Activated T-cell treated with anti-CD3 and anti-CD28 coated beads, Interleukin-2, amount 50 U/mL, for 72 hours (primary cell): ENCODE measurements at regions not wholly inside any gene's neighbourhood (a gene's known extent, or its start where the extent isn't known, plus 50 kb on each side); places are given as distances from the start of the nearest gene placed in this dataset.

Experiments used
- ATAC-seq, 2 donors: fragments of 150-1000 bp; cut with Tn5 transposase; replicated peaks in 1 of 2; 2 replicates each; pipeline ENCODE4 v1.10.0; 2021; ENCODE audit warnings: moderate library complexity in 2 of 2, mild to moderate bottlenecking in 1 of 2
- DNase-seq, 2 donors: peaks; one replicate each; pipeline ENCODE4 v3.0.0; 2021 to 2022; ENCODE audit warnings: mixed read lengths in 1 of 2
- H3K27ac Mint-ChIP-seq: one replicate; pipeline ENCODE4 v1.8.0; 2022; ENCODE audit warnings: mild to moderate bottlenecking, moderate library complexity, mixed read lengths
- H3K27me3 Mint-ChIP-seq: one replicate; pipeline ENCODE4 v1.8.0; 2022; ENCODE audit warnings: low read depth, mixed read lengths
- H3K36me3 Mint-ChIP-seq, 2 donors: one replicate each; pipeline ENCODE4 v1.8.0; 2022; ENCODE audit warnings: mixed read lengths in 2 of 2, mild to moderate bottlenecking in 1 of 2; ENCODE audit not compliant: insufficient read depth in 2 of 2
- H3K4me1 Mint-ChIP-seq: one replicate; pipeline ENCODE4 v1.8.0; 2022; ENCODE audit warnings: low read depth, mixed read lengths
- H3K4me3 Mint-ChIP-seq, 2 donors: one replicate each; pipeline ENCODE4 v1.8.0; 2022; ENCODE audit warnings: mild to moderate bottlenecking in 2 of 2, mixed read lengths in 2 of 2, moderate library complexity in 2 of 2
- H3K9me3 Mint-ChIP-seq, 2 donors: one replicate each; pipeline ENCODE4 v1.8.0; 2022; ENCODE audit warnings: mixed read lengths in 2 of 2

GRCh38 chr13:22252281-22252830, 581.5 kb downstream of the FGF9 start:
- no peak overlapping the region for H3K27ac Mint-ChIP-seq
- H3K36me3 Mint-ChIP-seq, result no peaks in the 10 kb centered on the region
- no peaks in the 10 kb centered on the region for H3K4me1 Mint-ChIP-seq
- H3K4me3 Mint-ChIP-seq, result no peak overlapping the region
- no peak for ATAC-seq
- no peak for DNase-seq
- peaks cover 0 to under 1% of the 10 kb centered on the region in 2 donors for H3K9me3 Mint-ChIP-seq
- no peaks in the 10 kb centered on the region for H3K27me3 Mint-ChIP-seq

DNA sequence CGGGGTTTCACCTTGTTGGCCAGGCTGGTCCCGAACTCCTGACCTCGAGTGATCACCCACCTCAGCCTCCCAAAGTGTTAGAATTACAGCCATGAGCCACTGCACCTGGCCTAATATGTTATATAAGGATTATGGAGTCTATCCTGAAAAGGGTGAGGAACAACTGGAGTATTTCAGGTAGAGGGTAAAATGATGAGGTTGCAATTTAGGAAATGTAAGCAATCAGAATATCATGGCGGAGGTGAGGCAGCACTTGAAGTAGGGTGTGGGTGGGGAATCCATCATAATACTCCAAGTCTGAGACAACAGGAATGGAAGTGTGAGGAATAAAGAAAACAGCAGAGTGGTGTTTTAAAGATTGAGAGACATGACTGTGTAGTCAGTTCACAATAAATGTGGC, 582.2 kb downstream of the FGF9 start:
- no peak overlapping the region for H3K27ac Mint-ChIP-seq
- ATAC-seq (no peak), DNase-seq (no peak)
- no peaks in the 10 kb centered on the region for H3K36me3 Mint-ChIP-seq
- H3K4me3 Mint-ChIP-seq, result no peak overlapping the region
- H3K4me1 Mint-ChIP-seq, result no peaks in the 10 kb centered on the region
- H3K9me3 Mint-ChIP-seq, result no peaks in the 10 kb centered on the region
- no peaks in the 10 kb centered on the region for H3K27me3 Mint-ChIP-seq

- DNase-seq (no peak), ATAC-seq (no peak)
- no peaks in the 10 kb centered on the region for H3K4me1 Mint-ChIP-seq
- H3K27me3 Mint-ChIP-seq, result no peaks in the 10 kb centered on the region
- no peaks in the 10 kb centered on the region for H3K9me3 Mint-ChIP-seq
- H3K4me3 Mint-ChIP-seq, result no peak overlapping the region
- H3K27ac Mint-ChIP-seq, result no peak overlapping the region
- H3K36me3 Mint-ChIP-seq, result no peaks in the 10 kb centered on the region
Observed at GRCh38 chr13:22256111-22256639, 585.3 kb downstream of the FGF9 start.

GRCh38 chr13:22262001-22262885, 591.4 kb downstream of the FGF9 start:
- H3K9me3 Mint-ChIP-seq, result no peaks in the 10 kb centered on the region

DNA sequence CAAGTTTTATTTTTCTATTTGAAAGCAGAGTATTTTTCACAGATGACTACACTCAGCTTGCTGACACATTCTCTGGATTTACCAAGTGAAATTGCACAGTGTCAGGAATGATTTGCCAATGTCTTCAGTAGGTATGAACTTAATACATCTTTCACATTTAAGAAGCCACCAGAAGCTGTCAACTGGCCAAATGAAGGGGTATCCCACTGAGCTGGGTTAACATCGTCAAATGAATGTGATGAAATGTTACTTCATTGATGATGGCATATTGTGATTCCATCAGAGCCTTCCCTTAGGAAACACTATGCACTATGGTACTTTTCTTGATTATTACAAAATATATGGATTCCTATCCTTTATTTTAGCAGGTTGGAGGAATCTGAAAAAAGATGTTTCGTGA, 592.3 kb downstream of the FGF9 start:
- Mint-ChIP-seq H3K4me1 (no peaks in the 10 kb centered on the region), H3K9me3 (peaks cover 0 to under 1% of the 10 kb centered on the region in 2 donors), H3K36me3 (no peaks in the 10 kb centered on the region), H3K27ac (no peak overlapping the region), H3K4me3 (no peak overlapping the region), H3K27me3 (no peaks in the 10 kb centered on the region)
- DNase-seq (no peak), ATAC-seq (no peak)

More at GRCh38 chr13:22262001-22262885, 591.4 kb downstream of the FGF9 start:
- H3K4me1 Mint-ChIP-seq, result no peaks in the 10 kb centered on the region
- H3K4me3 Mint-ChIP-seq, result no peak overlapping the region
- peak overlapping the region; percentile 54 for H3K27ac Mint-ChIP-seq
- no peak for DNase-seq
- H3K36me3 Mint-ChIP-seq, result no peaks in the 10 kb centered on the region
- no peak for ATAC-seq
- no peaks in the 10 kb centered on the region for H3K27me3 Mint-ChIP-seq

- DNase-seq (no peak), ATAC-seq (no peak)
- H3K4me3 Mint-ChIP-seq, result no peak overlapping the region
- H3K4me1 Mint-ChIP-seq, result no peaks in the 10 kb centered on the region
- H3K36me3 Mint-ChIP-seq, result no peaks in the 10 kb centered on the region
- no peak overlapping the region for H3K27ac Mint-ChIP-seq
- H3K27me3 Mint-ChIP-seq, result no peaks in the 10 kb centered on the region
- H3K9me3 Mint-ChIP-seq, result peaks cover 0 to 3% of the 10 kb centered on the region in 2 donors
Observed at GRCh38 chr13:22265563-22265962, 594.7 kb downstream of the FGF9 start.

DNA sequence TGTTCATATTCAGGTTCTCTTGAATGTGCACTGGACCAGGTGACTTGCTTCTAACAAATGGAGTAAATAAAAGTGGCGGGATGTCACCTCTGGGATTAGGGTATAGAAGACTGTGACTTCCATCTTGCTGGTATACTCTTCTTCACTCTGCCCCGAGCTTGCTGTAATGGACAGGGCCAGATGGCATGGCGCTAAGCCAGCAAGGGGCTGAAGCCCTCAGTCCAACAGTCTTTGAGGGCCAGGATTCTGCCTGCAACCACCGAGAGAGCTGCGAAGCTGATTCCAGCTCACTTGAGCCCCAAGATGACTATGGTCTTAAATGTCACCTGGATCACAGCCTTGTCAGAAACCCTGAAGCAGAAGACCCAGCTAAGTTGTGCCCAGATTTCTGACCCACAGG, 600.0 kb downstream of the FGF9 start:
- no peak for DNase-seq
- Mint-ChIP-seq H3K27ac (no peak overlapping the region), H3K9me3 (peaks cover 0 to 3% of the 10 kb centered on the region in 2 donors), H3K4me3 (no peak overlapping the region), H3K4me1 (no peaks in the 10 kb centered on the region), H3K36me3 (no peaks in the 10 kb centered on the region), H3K27me3 (no peaks in the 10 kb centered on the region)
- no peak for ATAC-seq

GRCh38 chr13:22271903-22272302, 601.0 kb downstream of the FGF9 start:
- Mint-ChIP-seq H3K4me1 (peaks cover 2% of the 10 kb centered on the region), H3K36me3 (no peaks in the 10 kb centered on the region), H3K27ac (no peak overlapping the region), H3K4me3 (no peak overlapping the region), H3K27me3 (no peaks in the 10 kb centered on the region), H3K9me3 (peaks cover 0 to 3% of the 10 kb centered on the region in 2 donors)
- DNase-seq (no peak), ATAC-seq (no peak)

DNA sequence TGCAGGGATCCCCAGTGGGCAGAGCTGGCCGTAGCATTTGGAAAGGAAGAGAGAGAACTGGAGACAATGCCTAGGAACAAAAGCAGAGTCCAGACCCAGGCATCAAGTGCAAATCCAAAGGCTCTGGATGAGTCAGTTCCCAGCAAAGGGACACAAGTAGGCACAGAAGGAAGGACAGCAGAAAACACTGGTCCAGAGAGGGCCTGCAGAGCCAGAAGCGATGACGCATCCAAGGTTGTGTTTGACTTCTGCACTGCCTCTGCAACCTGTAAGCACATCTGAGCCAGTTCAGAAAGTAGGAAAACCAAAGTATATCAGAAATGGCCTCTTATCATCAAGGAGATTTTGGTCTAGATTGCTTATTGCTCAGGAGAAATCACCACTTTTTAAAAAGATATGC, 604.5 kb downstream of the FGF9 start:
- Mint-ChIP-seq H3K36me3 (no peaks in the 10 kb centered on the region), H3K4me3 (no peak overlapping the region), H3K4me1 (peaks cover 13% of the 10 kb centered on the region), H3K9me3 (no peaks in the 10 kb centered on the region), H3K27ac (no peak overlapping the region), H3K27me3 (no peaks in the 10 kb centered on the region)
- ATAC-seq, result no peak
- DNase-seq, result no peak

DNA sequence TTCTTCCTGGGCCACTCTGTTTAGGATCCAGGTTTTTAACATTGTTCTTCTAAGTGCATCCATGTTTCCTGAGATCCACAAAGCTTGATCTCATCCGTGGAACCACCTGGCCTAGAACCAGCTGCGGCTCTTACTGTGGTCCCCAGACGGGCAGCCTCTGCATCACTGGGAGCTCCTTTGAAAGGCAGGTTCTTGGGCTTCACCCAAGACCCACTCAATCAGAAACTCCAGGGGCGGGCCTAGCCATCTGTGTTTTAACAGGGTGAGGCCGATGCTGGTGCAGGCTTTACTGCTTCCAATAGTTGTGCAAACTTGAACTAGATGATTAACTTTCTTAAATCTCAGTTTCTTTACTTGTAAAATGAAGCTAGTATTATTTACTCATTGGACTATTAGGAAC, 605.7 kb downstream of the FGF9 start:
- Mint-ChIP-seq H3K27me3 (no peaks in the 10 kb centered on the region), H3K27ac (no peak overlapping the region), H3K9me3 (no peaks in the 10 kb centered on the region), H3K4me1 (peaks cover 13% of the 10 kb centered on the region), H3K36me3 (no peaks in the 10 kb centered on the region), H3K4me3 (no peak overlapping the region)
- ATAC-seq, result no peak
- no peak for DNase-seq

DNA sequence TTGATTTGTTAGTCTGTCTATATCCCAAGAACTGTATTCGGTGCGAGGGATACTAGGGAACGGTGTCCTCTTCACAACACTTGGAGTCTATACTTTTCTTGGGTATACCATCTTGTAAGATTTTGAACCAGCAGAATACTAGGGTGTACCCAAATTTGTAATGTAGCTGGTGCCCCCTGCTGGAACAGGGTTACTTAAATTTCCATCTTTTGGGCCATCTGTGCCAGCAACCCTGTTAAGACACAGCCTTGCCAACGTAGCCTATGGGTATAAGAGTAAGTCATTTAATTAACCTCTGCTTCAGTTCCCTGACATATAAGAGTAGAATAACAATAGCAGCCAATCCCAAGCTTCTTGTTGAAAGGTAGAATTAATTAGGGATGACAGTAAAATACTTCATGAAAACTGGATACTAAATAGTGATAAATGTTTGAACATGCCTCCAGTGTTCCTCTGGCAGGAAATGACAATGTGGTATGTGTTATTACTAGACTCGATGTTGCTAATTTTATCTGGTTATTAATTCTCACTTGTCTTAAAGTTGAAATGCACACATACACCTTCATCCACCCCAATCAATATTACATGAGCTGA, 607.6 kb downstream of the FGF9 start:
- Mint-ChIP-seq H3K9me3 (no peaks in the 10 kb centered on the region), H3K4me1 (peaks cover 13% of the 10 kb centered on the region), H3K27ac (no peak overlapping the region), H3K36me3 (no peaks in the 10 kb centered on the region), H3K4me3 (no peak overlapping the region), H3K27me3 (no peaks in the 10 kb centered on the region)
- DNase-seq (peak; percentile 57 to 68), ATAC-seq (peak; percentile 41 to 61)

- H3K4me3 Mint-ChIP-seq, result no peak overlapping the region
- peaks cover 0 to 2% of the 10 kb centered on the region in 2 donors for H3K9me3 Mint-ChIP-seq
- H3K27me3 Mint-ChIP-seq, result peaks cover 7% of the 10 kb centered on the region
Observed at GRCh38 chr13:22285867-22286266, 615.0 kb downstream of the FGF9 start.

DNA sequence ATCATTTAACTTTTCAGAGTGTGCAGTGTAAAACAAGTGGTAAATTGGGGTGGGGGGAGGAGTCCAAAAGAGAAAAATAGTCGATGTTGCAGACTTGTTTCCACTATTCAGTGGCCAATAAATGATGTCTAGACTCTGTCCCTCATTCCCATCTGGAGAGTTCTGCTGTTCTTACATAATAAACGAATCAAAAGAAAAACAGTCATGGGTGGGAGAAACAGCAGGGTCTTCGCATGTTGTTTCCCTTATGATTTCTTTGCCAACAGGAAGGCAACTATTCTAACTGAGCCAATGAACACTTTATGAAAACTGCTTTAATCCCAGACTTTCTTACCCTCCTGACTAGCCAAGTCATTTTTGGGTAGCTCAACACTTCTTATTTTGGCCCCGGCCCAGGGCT, 615.5 kb downstream of the FGF9 start:
- ATAC-seq (no peak), DNase-seq (no peak)
- H3K4me3 Mint-ChIP-seq, result no peak overlapping the region
- H3K4me1 Mint-ChIP-seq, result peaks cover 7% of the 10 kb centered on the region
- no peaks in the 10 kb centered on the region for H3K36me3 Mint-ChIP-seq
- H3K27ac Mint-ChIP-seq, result no peak overlapping the region
- H3K27me3 Mint-ChIP-seq, result peaks cover 7% of the 10 kb centered on the region
- peaks cover 0 to 2% of the 10 kb centered on the region in 2 donors for H3K9me3 Mint-ChIP-seq

More at GRCh38 chr13:22285867-22286266, 615.0 kb downstream of the FGF9 start:
- no peak overlapping the region for H3K27ac Mint-ChIP-seq
- DNase-seq (no peak), ATAC-seq (no peak)
- no peaks in the 10 kb centered on the region for H3K36me3 Mint-ChIP-seq
- H3K4me1 Mint-ChIP-seq, result peaks cover 7% of the 10 kb centered on the region
